ENCODE measurements at regions not wholly inside any gene's neighbourhood (a gene's known extent, or its start where the extent isn't known, plus 50 kb on each side); places are given as distances from the start of the nearest gene placed in this dataset.

GRCh38 chr3:54053211-54053610 is 69.1 kb upstream of the CACNA2D3 start:
- dilution Hi-C loops (cut with MboI; ENCODE audit: extremely low pct_ligation_motif_present, low sequenced_read_pairs), result no loop called here
- Histone ChIP-seq H3K27ac (ENCODE audit: control insufficient read depth, insufficient read depth, low read length) (no peak overlapping the region), H3K9ac (ENCODE audit: control insufficient read depth, extremely low read depth, insufficient read depth, low read length) (no peak overlapping the region)

GRCh38 chr3:54047568-54047967 is 74.8 kb upstream of the CACNA2D3 start:
- Histone ChIP-seq H3K27me3 (ENCODE audit: control insufficient read depth, extremely low read depth, insufficient read depth, low read length) (no peaks in the 10 kb centered on the region), H3K27ac (ENCODE audit: control insufficient read depth, insufficient read depth, low read length) (no peak overlapping the region), H3K4me2 (ENCODE audit: control insufficient read depth, extremely low read depth, insufficient read depth, low read depth, low read length) (no peak overlapping the region), H3K9me3 (ENCODE audit: control insufficient read depth, low read depth, low read length) (no peaks in the 10 kb centered on the region), H3K4me1 (ENCODE audit: control insufficient read depth, extremely low read depth, insufficient read depth, low read length) (peaks cover 8% of the 10 kb centered on the region), H3K36me3 (ENCODE audit: control insufficient read depth in 2 of 2, extremely low read depth in 1 of 2, insufficient read depth in 2 of 2, low read length in 2 of 2) (no peaks in the 10 kb centered on the region), H3K4me3 (ENCODE audit: control insufficient read depth in 2 of 3, extremely low read depth in 1 of 3, insufficient read depth in 2 of 3, low read depth in 1 of 3, low read length in 3 of 3) (no peak overlapping the region), H3K9me1 (ENCODE audit: control insufficient read depth, extremely low read depth, insufficient read depth, low read length) (no peaks in the 10 kb centered on the region), H2AFZ (ENCODE audit: control insufficient read depth, low read length) (no peak overlapping the region), H4K20me1 (ENCODE audit: control insufficient read depth, extremely low read depth, insufficient read depth, low read length) (no peaks in the 10 kb centered on the region), H3K9ac (ENCODE audit: control insufficient read depth, extremely low read depth, insufficient read depth, low read length) (no peak overlapping the region), H3K79me2 (ENCODE audit: control insufficient read depth, insufficient read depth, low read length) (no peaks in the 10 kb centered on the region)
- TF ChIP-seq CTCF (optimal IDR thresholded peaks at IDR 0.05 in 1 of 3, IDR thresholded peaks at IDR 0.05 in 1 of 3, conservative IDR thresholded peaks at IDR 0.05 in 1 of 3; ENCODE audit: extremely low read depth in 1 of 3, insufficient read depth in 2 of 3, low read length in 3 of 3) (no peak), EZH2 (IDR thresholded peaks at IDR 0.05; ENCODE audit: low read length) (no peak)
- DNase-seq (ENCODE audit: low read depth, low spot score) (no peak), FAIRE-seq (no peak)
- dilution Hi-C loops (cut with MboI; ENCODE audit: extremely low pct_ligation_motif_present, low sequenced_read_pairs), result no loop called here

More at GRCh38 chr3:54053211-54053610, 69.1 kb upstream of the CACNA2D3 start:
- no peak for DNase-seq (ENCODE audit: low read depth, low spot score)
- no peak for FAIRE-seq
- no peaks in the 10 kb centered on the region for H3K36me3 ChIP-seq (ENCODE audit: control insufficient read depth in 2 of 2, extremely low read depth in 1 of 2, insufficient read depth in 2 of 2, low read length in 2 of 2)
- H3K9me3 ChIP-seq (ENCODE audit: control insufficient read depth, low read depth, low read length), result no peaks in the 10 kb centered on the region
- H2AFZ ChIP-seq (ENCODE audit: control insufficient read depth, low read length), result no peak overlapping the region
- H3K4me3 ChIP-seq (ENCODE audit: control insufficient read depth in 2 of 3, extremely low read depth in 1 of 3, insufficient read depth in 2 of 3, low read depth in 1 of 3, low read length in 3 of 3), result no peak overlapping the region
- no peak overlapping the region for H3K4me2 ChIP-seq (ENCODE audit: control insufficient read depth, extremely low read depth, insufficient read depth, low read depth, low read length)
- no peaks in the 10 kb centered on the region for H4K20me1 ChIP-seq (ENCODE audit: control insufficient read depth, extremely low read depth, insufficient read depth, low read length)
- TF ChIP-seq CTCF (optimal IDR thresholded peaks at IDR 0.05 in 1 of 3, IDR thresholded peaks at IDR 0.05 in 1 of 3, conservative IDR thresholded peaks at IDR 0.05 in 1 of 3; ENCODE audit: extremely low read depth in 1 of 3, insufficient read depth in 2 of 3, low read length in 3 of 3) (no peak), EZH2 (IDR thresholded peaks at IDR 0.05; ENCODE audit: low read length) (no peak)
- H3K9me1 ChIP-seq (ENCODE audit: control insufficient read depth, extremely low read depth, insufficient read depth, low read length), result no peaks in the 10 kb centered on the region
- no peaks in the 10 kb centered on the region for H3K79me2 ChIP-seq (ENCODE audit: control insufficient read depth, insufficient read depth, low read length)
- no peaks in the 10 kb centered on the region for H3K27me3 ChIP-seq (ENCODE audit: control insufficient read depth, extremely low read depth, insufficient read depth, low read length)
- H3K4me1 ChIP-seq (ENCODE audit: control insufficient read depth, extremely low read depth, insufficient read depth, low read length), result no peaks in the 10 kb centered on the region
